ENCODE measurements at regions not wholly inside any gene's neighbourhood (a gene's known extent, or its start where the extent isn't known, plus 50 kb on each side); places are given as distances from the start of the nearest gene placed in this dataset.

- no peak for TF ChIP-seq CTCF (IDR thresholded peaks at IDR 0.05; ENCODE audit: low read depth, low read length)
Measured at GRCh38 chr18:56323673-56324072, 314.7 kb downstream of the TXNL1 start.

GRCh38 chr18:56322406-56322805 is 316.0 kb downstream of the TXNL1 start:
- TF ChIP-seq CTCF (IDR thresholded peaks at IDR 0.05; ENCODE audit: low read depth, low read length) = no peak
- no peak overlapping the region for H3K4me3 ChIP-seq (ENCODE audit: low read depth, low read length)

More at GRCh38 chr18:56323673-56324072, 314.7 kb downstream of the TXNL1 start:
- H3K4me3 ChIP-seq (ENCODE audit: low read depth, low read length) = no peak overlapping the region

- no peak overlapping the region for H3K4me3 ChIP-seq (ENCODE audit: low read depth, low read length)
- no peak for TF ChIP-seq CTCF (IDR thresholded peaks at IDR 0.05; ENCODE audit: low read depth, low read length)
Measured at GRCh38 chr18:56321470-56321869, 316.9 kb downstream of the TXNL1 start.

GRCh38 chr18:56319953-56320352 is 318.4 kb downstream of the TXNL1 start:
- H3K4me3 ChIP-seq (ENCODE audit: low read depth, low read length) = no peak overlapping the region

GRCh38 chr18:56316727-56317126 is 321.7 kb downstream of the TXNL1 start:
- no peak for TF ChIP-seq CTCF (IDR thresholded peaks at IDR 0.05; ENCODE audit: low read depth, low read length)
- H3K4me3 ChIP-seq (ENCODE audit: low read depth, low read length) = no peak overlapping the region

More at GRCh38 chr18:56319953-56320352, 318.4 kb downstream of the TXNL1 start:
- no peak for TF ChIP-seq CTCF (IDR thresholded peaks at IDR 0.05; ENCODE audit: low read depth, low read length)

GRCh38 chr18:56315363-56315762 is 323.0 kb downstream of the TXNL1 start:
- TF ChIP-seq CTCF (IDR thresholded peaks at IDR 0.05; ENCODE audit: low read depth, low read length) = no peak
- no peak overlapping the region for H3K4me3 ChIP-seq (ENCODE audit: low read depth, low read length)

- no peak for TF ChIP-seq CTCF (IDR thresholded peaks at IDR 0.05; ENCODE audit: low read depth, low read length)
- no peak overlapping the region for H3K4me3 ChIP-seq (ENCODE audit: low read depth, low read length)
Measured at GRCh38 chr18:56314396-56314795, 324.0 kb downstream of the TXNL1 start.

Measured in WI38 (cell line).